ENCODE measurements at regions not wholly inside any gene's neighbourhood (a gene's known extent, or its start where the extent isn't known, plus 50 kb on each side); places are given as distances from the start of the nearest gene placed in this dataset.

- TF ChIP-seq CTCF (IDR thresholded peaks at IDR 0.05) (no peak), POLR2A (IDR thresholded peaks at IDR 0.05) (no peak)
Observed at GRCh38 chrX:42375086-42375485, 402.9 kb downstream of the PPP1R2C start.

All from heart left ventricle (tissue), 13 donors.